ENCODE measurements at regions not wholly inside any gene's neighbourhood (a gene's known extent, or its start where the extent isn't known, plus 50 kb on each side); places are given as distances from the start of the nearest gene placed in this dataset.
A peak's percentile ranks its signal among the peaks of the same experiment; 100 is the strongest.

DNA sequence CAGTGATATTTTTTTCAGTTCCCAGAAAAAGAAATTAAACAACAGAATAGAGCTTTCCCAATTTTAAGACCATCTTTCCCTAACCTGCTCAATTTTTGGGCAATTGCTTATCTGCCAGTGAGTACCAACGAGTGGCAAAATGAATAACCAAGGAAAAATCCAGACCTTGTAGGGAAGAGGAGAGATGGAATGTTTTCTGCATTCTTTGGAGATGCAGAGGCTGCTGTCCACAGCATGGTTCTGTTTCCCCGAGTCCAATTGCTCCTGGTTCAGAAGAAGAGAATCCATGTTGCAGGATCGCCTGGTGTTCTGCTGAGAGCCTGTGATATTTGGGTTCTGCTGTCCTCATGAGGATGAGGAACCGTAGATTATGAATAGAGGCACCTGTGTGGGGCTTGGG, 68.2 kb upstream of the MGAT5 start:
- ATAC-seq (no peak), DNase-seq (no peak)
- intact Hi-C loops (cut with DNase I): no loop called here
- H3K27me3 ChIP-seq: no peaks in the 10 kb centered on the region
- H3K27ac ChIP-seq: no peak overlapping the region
- no peaks in the 10 kb centered on the region for H3K9me3 ChIP-seq
- H3K4me3 ChIP-seq: no peak overlapping the region
- peaks cover 5% of the 10 kb centered on the region for H3K4me1 ChIP-seq
- TF ChIP-seq, protein P1, sequence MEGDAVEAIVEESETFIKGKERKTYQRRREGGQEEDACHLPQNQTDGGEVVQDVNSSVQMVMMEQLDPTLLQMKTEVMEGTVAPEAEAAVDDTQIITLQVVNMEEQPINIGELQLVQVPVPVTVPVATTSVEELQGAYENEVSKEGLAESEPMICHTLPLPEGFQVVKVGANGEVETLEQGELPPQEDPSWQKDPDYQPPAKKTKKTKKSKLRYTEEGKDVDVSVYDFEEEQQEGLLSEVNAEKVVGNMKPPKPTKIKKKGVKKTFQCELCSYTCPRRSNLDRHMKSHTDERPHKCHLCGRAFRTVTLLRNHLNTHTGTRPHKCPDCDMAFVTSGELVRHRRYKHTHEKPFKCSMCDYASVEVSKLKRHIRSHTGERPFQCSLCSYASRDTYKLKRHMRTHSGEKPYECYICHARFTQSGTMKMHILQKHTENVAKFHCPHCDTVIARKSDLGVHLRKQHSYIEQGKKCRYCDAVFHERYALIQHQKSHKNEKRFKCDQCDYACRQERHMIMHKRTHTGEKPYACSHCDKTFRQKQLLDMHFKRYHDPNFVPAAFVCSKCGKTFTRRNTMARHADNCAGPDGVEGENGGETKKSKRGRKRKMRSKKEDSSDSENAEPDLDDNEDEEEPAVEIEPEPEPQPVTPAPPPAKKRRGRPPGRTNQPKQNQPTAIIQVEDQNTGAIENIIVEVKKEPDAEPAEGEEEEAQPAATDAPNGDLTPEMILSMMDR (IDR thresholded peaks at IDR 0.05): no peak
- no peaks in the 10 kb centered on the region for H3K36me3 ChIP-seq

DNA sequence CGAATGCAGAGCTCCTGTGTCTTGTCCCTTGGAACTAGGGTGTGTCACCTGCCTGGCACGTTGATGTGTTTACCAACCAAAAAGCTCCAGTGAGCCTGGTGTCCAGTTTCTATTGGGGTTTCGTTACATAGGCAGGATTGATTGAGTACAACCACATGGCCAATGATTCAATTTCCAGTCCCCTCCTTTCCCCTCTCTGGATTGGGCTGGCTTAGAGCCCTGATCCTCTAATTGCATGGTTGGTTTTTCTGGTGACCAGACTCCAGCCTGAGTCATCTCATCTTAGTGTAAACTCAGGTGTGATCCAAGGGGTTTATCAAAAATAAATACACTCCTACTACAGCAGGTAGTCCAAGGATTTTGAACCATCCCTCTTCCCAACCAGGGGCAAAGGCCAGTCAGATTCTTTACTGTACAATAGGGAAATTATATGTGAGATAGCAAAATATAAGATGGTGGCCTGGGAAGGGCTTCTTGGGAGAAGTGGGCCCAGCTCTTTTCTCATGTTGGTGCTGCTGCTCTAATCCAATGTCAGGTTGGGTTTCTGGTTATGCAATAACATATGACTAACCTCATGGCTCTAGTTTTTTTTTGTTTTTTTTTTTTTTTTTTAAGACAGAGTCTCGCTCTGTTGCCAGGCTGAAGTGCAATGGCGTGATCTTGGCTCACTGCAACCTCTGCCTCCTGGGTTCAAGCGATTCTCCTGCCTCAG, 64.7 kb upstream of the MGAT5 start:
- Histone ChIP-seq H3K4me3 (no peak overlapping the region), H3K27ac (no peak overlapping the region), H3K27me3 (no peaks in the 10 kb centered on the region), H3K4me1 (peaks cover 5% of the 10 kb centered on the region), H3K9me3 (no peaks in the 10 kb centered on the region), H3K36me3 (no peaks in the 10 kb centered on the region)
- DNase-seq (no peak), ATAC-seq (peak; percentile 49)
- TF ChIP-seq, protein P1 (IDR thresholded peaks at IDR 0.05): no peak
- intact Hi-C loops (cut with DNase I): no loop called here

DNA sequence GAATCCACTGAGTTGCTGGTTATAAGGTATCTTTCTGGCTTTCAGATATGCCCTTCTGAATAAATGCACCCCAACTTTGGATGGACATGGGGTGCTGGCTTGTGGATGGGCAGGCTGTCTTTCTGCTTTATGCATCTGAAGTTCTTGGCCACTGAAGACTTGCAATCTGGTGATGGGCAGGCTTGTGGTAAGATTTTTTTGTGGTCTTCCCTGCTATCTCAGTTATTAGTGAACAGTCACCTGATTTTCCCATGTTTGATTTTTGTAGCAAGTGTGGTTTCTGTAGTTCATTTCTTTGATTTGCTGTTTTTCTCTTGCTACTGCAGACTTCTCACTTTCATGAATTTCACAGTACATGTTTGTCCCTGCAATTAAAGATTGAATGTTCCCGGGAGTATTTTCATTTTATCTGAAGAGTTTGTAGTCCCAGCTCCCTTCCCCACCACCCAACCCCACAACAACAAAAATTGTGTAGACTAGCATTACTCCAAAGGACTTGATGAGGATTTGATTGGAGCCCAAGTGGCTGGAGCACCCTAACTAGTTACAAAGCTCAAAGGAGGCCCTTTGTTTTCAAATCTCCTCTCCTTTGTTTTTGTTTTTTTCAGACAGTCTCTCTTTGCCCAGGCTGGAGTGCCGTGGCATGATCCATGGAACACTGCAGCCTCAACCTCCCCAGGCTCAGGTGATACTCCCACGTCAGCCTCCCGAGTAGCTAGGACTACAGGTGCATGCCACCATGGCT, 63.6 kb upstream of the MGAT5 start:
- no peak for DNase-seq
- intact Hi-C loops (cut with DNase I): loop anchor here (10.0 kb wide), 1 partner anchor 65 kb away; no protein-coding TSS in a partner anchor
- peaks cover 5% of the 10 kb centered on the region for H3K4me1 ChIP-seq

DNA sequence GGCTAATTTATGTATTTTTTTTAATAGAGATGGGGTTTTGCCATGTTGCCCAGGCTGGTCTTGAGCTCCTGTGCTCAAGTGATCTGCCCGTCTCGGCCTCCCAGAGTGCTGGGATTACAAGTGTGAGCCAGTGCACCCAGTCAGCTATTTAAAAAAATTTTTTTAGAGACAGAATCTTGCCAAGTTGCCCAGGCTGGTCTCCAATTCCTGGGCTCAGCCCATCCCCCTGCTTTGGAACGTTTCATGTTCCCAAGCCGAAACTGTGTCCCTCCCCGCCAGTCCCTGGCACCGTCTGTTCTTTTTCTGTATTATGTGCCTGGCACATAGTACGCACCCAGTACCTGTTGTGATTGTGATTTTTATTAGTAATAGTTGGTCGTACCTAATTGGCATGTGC, 63.1 kb upstream of the MGAT5 start:
- H3K27me3 ChIP-seq: no peaks in the 10 kb centered on the region
- no peak for ATAC-seq
- peaks cover 5% of the 10 kb centered on the region for H3K4me1 ChIP-seq
- no peaks in the 10 kb centered on the region for H3K9me3 ChIP-seq
- intact Hi-C loops (cut with DNase I): loop anchor here (10.0 kb wide), 1 partner anchor 66 kb away; no protein-coding TSS in a partner anchor
- TF ChIP-seq, protein P1 (IDR thresholded peaks at IDR 0.05): no peak
- no peak for DNase-seq
- no peak overlapping the region for H3K4me3 ChIP-seq
- H3K36me3 ChIP-seq: no peaks in the 10 kb centered on the region
- no peak overlapping the region for H3K27ac ChIP-seq

More for the DNA sequence above, 63.6 kb upstream of the MGAT5 start:
- Histone ChIP-seq H3K9me3 (no peaks in the 10 kb centered on the region), H3K27ac (no peak overlapping the region), H3K36me3 (no peaks in the 10 kb centered on the region), H3K27me3 (no peaks in the 10 kb centered on the region), H3K4me3 (no peak overlapping the region)
- TF ChIP-seq, protein P1 (IDR thresholded peaks at IDR 0.05): no peak
- ATAC-seq: no peak

DNA sequence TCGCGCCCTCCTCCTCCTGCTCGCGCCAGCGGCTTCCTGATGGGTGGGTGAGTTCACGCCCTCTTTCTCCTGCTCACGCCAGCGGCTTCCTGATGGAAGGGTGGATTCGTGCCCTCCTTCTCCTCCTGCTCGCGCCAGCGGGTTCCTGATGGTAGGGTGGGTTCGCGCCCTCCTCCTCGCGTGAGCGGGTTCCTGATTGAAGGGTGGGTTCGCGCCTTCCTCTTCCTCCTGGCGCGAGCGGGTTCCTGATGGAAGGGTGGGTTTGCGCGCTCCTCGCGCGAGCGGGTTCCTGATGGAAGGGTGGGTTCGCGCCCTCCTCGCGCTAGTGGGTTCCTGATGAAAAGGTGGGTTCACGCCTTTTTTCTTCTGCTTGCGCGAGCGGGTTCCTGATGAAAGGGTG, 62.0 kb upstream of the MGAT5 start:
- no peak overlapping the region for H3K4me3 ChIP-seq
- no peak overlapping the region for H3K27ac ChIP-seq
- H3K36me3 ChIP-seq: no peaks in the 10 kb centered on the region
- H3K4me1 ChIP-seq: peaks cover 5% of the 10 kb centered on the region
- TF ChIP-seq, protein P1 (IDR thresholded peaks at IDR 0.05): no peak
- ATAC-seq (no peak), DNase-seq (no peak)
- no peaks in the 10 kb centered on the region for H3K9me3 ChIP-seq
- H3K27me3 ChIP-seq: no peaks in the 10 kb centered on the region
- intact Hi-C loops (cut with DNase I): loop anchor here (10.0 kb wide), 1 partner anchor 67 kb away; no protein-coding TSS in a partner anchor
